ENCODE measurements at regions not wholly inside any gene's neighbourhood (a gene's known extent, or its start where the extent isn't known, plus 50 kb on each side); places are given as distances from the start of the nearest gene placed in this dataset.

GRCh38 chr3:182530316-182530715 is 263.0 kb upstream of the ATP11B start:
- no peak for DNase-seq

- no peak for DNase-seq
Observed at GRCh38 chr3:182533394-182533793, 259.9 kb upstream of the ATP11B start.

- DNase-seq: no peak
Observed at GRCh38 chr3:182544542-182544941, 248.8 kb upstream of the ATP11B start.

- no peak for DNase-seq
Observed at GRCh38 chr3:182562274-182562673, 231.0 kb upstream of the ATP11B start.

- no peak for DNase-seq
Observed at GRCh38 chr3:182565916-182566796, 227.1 kb upstream of the ATP11B start.

- DNase-seq: no peak
Observed at GRCh38 chr3:182567700-182568099, 225.6 kb upstream of the ATP11B start.

- DNase-seq: no peak
Observed at GRCh38 chr3:182568261-182568660, 225.0 kb upstream of the ATP11B start.

GRCh38 chr3:182568876-182569275 is 224.4 kb upstream of the ATP11B start:
- no peak for DNase-seq

GRCh38 chr3:182570946-182571594 is 222.2 kb upstream of the ATP11B start:
- no peak for DNase-seq

GRCh38 chr3:182575941-182576340 is 217.4 kb upstream of the ATP11B start:
- no peak for DNase-seq

- DNase-seq: no peak
Observed at GRCh38 chr3:182583545-182583944, 209.8 kb upstream of the ATP11B start.

GRCh38 chr3:182585532-182586150 is 207.7 kb upstream of the ATP11B start:
- no peak for DNase-seq

- no peak for DNase-seq
Observed at GRCh38 chr3:182592747-182593146, 200.6 kb upstream of the ATP11B start.

GRCh38 chr3:182596676-182597410 is 196.5 kb upstream of the ATP11B start:
- no peak for DNase-seq

GRCh38 chr3:182597621-182598041 is 195.7 kb upstream of the ATP11B start:
- no peak for DNase-seq

GRCh38 chr3:182601597-182601996 is 191.7 kb upstream of the ATP11B start:
- DNase-seq: no peak

- no peak for DNase-seq
Observed at GRCh38 chr3:182603501-182603900, 189.8 kb upstream of the ATP11B start.

GRCh38 chr3:182605882-182606611 is 187.3 kb upstream of the ATP11B start:
- DNase-seq: no peak

- DNase-seq: no peak
Observed at GRCh38 chr3:182606905-182607504, 186.3 kb upstream of the ATP11B start.

- DNase-seq: no peak
Observed at GRCh38 chr3:182608832-182609231, 184.5 kb upstream of the ATP11B start.

GRCh38 chr3:182609575-182610156 is 183.6 kb upstream of the ATP11B start:
- no peak for DNase-seq

GRCh38 chr3:182612332-182612731 is 181.0 kb upstream of the ATP11B start:
- DNase-seq: no peak

Data from effector CD4-positive, alpha-beta T cell (primary cell).